ENCODE measurements at regions not wholly inside any gene's neighbourhood (a gene's known extent, or its start where the extent isn't known, plus 50 kb on each side); places are given as distances from the start of the nearest gene placed in this dataset.

- H3K36me3 ChIP-seq (ENCODE audit: control insufficient read depth, insufficient read depth, low read length): no peaks in the 10 kb centered on the region
- no peak for FAIRE-seq
- in situ Hi-C loops (cut with MboI): no loop called here
- H3K9me1 ChIP-seq (ENCODE audit: control insufficient read depth, insufficient read depth, low read length): no peaks in the 10 kb centered on the region
- no peak overlapping the region for H2AFZ ChIP-seq (ENCODE audit: low read depth, low read length)
- DNase-seq (ENCODE audit: extremely low read depth in 1 of 4, low spot score in 3 of 4): no peak
- BruUV-seq (replicated peaks): no TSS peak
- no peaks in the 10 kb centered on the region for H4K20me1 ChIP-seq (replicated peaks; ENCODE audit: control insufficient read depth, insufficient read depth, low read length)
- H3K27ac ChIP-seq (ENCODE audit: extremely low read depth, low read depth, low read length): no peak overlapping the region
- H3K4me3 ChIP-seq: no peak overlapping the region
- ATAC-seq: no peak
- 8% methylated on average over 10 of the region's 11 CpGs for WGBS (ENCODE audit: insufficient coverage, low coverage, missing lambda C conversion rate)
- H3K4me1 ChIP-seq (replicated peaks in 1 of 2; ENCODE audit: control insufficient read depth in 2 of 2, insufficient read depth in 2 of 2, low read length in 2 of 2): peaks cover 0 to 2% of the 10 kb centered on the region in 2 experiments; a peak in 1 of 5 replicates
- H3K9me3 ChIP-seq (replicated peaks; ENCODE audit: control insufficient read depth, insufficient read depth, low read depth, low read length): no peaks in the 10 kb centered on the region
- no peak overlapping the region for H3K9ac ChIP-seq (ENCODE audit: insufficient read depth in 1 of 2, low read depth in 2 of 2, low read length in 2 of 2)
- POLR2A ChIA-PET: no interaction called here
- H3K27me3 ChIP-seq (ENCODE audit: control insufficient read depth in 2 of 2, insufficient read depth in 2 of 2, low read length in 2 of 2): peaks cover 39 to 80% of the 10 kb centered on the region in 2 experiments
- TF ChIP-seq YBX1 (IDR thresholded peaks at IDR 0.05) (no peak), DIDO1 (tag; IDR thresholded peaks at IDR 0.05; ENCODE audit: low read depth) (0 out of 2 replicates have a peak, but pooled peaks have one; percentile 53), L3MBTL2 (IDR thresholded peaks at IDR 0.05) (0 out of 2 replicates have a peak, but pooled peaks have one; percentile 11), ZBTB40 (IDR thresholded peaks at IDR 0.05) (peak; percentile 97), ZBTB40 (CRISPR knock-in tag; IDR thresholded peaks at IDR 0.05) (peak; percentile 89)
- intact Hi-C loops (cut with micrococcal nuclease): no loop called here
- CTCF ChIA-PET (ENCODE audit: low intra/inter-chr PET ratio): no interaction called here
- peak overlapping the region; percentile 11; the same call in 1 of the 2 replicates for H3K4me2 ChIP-seq (ENCODE audit: insufficient read depth, low read length)
- no peaks in the 10 kb centered on the region for H3K79me2 ChIP-seq (ENCODE audit: control insufficient read depth, insufficient read depth, low read length)
Observed at GRCh38 chr12:124083708-124084107, 110.7 kb downstream of the ZNF664 start.
